ENCODE measurements at regions not wholly inside any gene's neighbourhood (a gene's known extent, or its start where the extent isn't known, plus 50 kb on each side); places are given as distances from the start of the nearest gene placed in this dataset.

DNA sequence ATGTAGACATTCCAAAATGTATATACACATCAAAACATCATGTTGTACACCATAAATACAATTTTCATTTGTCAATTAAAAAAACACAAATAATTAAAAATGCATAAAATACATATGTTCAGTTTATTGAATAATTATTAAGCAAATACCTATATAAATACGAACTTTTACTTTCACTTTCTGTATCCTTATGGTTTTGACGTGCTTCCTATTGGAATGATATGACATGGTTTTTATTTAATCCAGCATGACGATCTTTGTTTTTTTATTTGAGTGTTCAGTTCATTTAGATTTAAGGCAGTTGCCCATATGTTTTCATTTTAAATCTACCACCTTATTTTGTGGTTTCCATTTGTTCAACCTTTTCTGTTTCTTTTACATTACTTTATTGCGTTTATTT is 198.3 kb upstream of the PLET1 start:
- DNase-seq (no peak), ATAC-seq (no peak)
- Histone ChIP-seq H3K36me3 (no peaks in the 10 kb centered on the region), H3K4me1 (no peaks in the 10 kb centered on the region), H3K27ac (no peak overlapping the region), H3K27me3 (ENCODE audit: low read depth) (no peaks in the 10 kb centered on the region), H3K9me3 (no peaks in the 10 kb centered on the region), H3K4me3 (no peak overlapping the region)
- TF ChIP-seq, protein P1, sequence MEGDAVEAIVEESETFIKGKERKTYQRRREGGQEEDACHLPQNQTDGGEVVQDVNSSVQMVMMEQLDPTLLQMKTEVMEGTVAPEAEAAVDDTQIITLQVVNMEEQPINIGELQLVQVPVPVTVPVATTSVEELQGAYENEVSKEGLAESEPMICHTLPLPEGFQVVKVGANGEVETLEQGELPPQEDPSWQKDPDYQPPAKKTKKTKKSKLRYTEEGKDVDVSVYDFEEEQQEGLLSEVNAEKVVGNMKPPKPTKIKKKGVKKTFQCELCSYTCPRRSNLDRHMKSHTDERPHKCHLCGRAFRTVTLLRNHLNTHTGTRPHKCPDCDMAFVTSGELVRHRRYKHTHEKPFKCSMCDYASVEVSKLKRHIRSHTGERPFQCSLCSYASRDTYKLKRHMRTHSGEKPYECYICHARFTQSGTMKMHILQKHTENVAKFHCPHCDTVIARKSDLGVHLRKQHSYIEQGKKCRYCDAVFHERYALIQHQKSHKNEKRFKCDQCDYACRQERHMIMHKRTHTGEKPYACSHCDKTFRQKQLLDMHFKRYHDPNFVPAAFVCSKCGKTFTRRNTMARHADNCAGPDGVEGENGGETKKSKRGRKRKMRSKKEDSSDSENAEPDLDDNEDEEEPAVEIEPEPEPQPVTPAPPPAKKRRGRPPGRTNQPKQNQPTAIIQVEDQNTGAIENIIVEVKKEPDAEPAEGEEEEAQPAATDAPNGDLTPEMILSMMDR (IDR thresholded peaks at IDR 0.05): no peak
- intact Hi-C loops (cut with DNase I): no loop called here

DNA sequence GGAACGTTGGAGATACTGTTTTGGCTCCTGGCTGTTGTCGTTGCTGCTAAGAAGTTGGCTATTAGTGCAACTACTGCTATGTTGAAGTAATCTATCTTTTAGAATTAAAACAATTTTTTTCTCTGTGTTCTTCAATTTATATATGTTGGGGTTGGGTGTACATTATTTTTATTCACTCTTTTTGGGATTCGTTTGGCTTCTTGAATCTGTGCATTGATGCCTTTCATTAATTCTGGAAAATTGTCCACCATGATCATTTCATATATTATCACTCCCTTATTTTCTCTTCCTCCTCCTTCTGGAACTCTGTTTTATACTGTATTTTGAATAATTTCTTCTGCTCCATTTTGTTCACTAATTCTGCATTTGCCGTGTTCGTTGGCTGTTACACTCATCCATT is 199.5 kb upstream of the PLET1 start:
- ATAC-seq (no peak), DNase-seq (no peak)
- no peaks in the 10 kb centered on the region for H3K9me3 ChIP-seq
- no peaks in the 10 kb centered on the region for H3K36me3 ChIP-seq
- no peaks in the 10 kb centered on the region for H3K27me3 ChIP-seq (ENCODE audit: low read depth)
- no peak overlapping the region for H3K27ac ChIP-seq
- intact Hi-C loops (cut with DNase I): no loop called here
- H3K4me1 ChIP-seq: no peaks in the 10 kb centered on the region
- TF ChIP-seq, protein P1 (IDR thresholded peaks at IDR 0.05): no peak
- H3K4me3 ChIP-seq: no peak overlapping the region

DNA sequence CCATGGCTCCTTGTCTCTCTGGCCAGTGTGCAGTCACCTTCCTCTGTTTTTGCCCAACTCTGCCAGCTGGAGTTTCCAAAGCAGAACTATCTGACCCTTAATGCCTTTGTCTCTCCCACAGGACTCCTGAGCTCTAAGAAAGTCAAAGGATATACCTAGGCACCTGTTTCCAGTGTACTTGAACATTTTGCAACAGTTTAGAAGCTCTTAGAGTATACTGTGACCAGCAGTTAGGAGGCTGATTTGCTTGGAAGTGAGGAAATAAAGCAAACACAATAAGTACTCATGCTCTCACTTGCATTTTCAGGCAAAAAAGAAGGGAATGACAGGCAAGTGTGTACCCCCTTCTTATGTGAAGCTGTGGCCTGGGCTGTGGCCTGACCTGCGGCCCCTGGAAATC is 204.3 kb upstream of the PLET1 start:
- intact Hi-C loops (cut with DNase I): no loop called here
- DNase-seq (no peak), ATAC-seq (peak; percentile 76 to 82)
- Histone ChIP-seq H3K27ac (no peak overlapping the region), H3K36me3 (no peaks in the 10 kb centered on the region), H3K4me3 (no peak overlapping the region), H3K4me1 (no peaks in the 10 kb centered on the region), H3K27me3 (ENCODE audit: low read depth) (no peaks in the 10 kb centered on the region), H3K9me3 (no peaks in the 10 kb centered on the region)
- TF ChIP-seq, protein P1 (IDR thresholded peaks at IDR 0.05): no peak

DNA sequence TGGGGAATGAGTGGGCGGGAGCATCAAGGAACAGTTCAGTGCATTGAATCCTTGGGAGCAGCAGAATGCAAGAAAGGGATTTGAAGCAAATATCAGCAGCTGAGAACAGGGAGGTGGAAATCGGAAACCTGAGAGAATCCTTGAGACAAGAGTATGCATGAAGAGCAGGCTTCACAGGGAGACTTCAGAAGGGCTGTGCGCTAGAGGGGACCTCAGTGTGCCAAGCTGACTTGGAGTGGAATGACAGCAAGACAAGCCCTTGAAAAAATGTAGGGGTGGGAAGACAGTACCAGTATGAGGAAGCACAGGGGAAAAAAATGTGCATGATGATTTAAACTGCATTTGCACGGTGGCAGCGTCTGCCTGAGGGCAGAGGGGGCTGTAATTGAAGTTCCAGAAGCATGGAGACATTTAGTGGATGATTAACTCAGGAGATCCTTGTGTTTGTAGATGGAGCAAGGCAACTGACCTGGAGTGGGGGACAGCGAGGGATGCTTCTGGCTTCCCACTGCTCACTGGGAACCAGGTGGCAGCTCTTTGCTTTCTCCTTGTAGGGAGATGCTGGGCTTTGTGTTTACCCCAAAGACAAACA is 204.9 kb upstream of the PLET1 start:
- ATAC-seq (peak; percentile 18 to 53), DNase-seq (no peak)
- H3K27ac ChIP-seq: no peak overlapping the region
- H3K9me3 ChIP-seq: no peaks in the 10 kb centered on the region
- no peaks in the 10 kb centered on the region for H3K27me3 ChIP-seq (ENCODE audit: low read depth)
- H3K36me3 ChIP-seq: no peaks in the 10 kb centered on the region
- no peaks in the 10 kb centered on the region for H3K4me1 ChIP-seq
- intact Hi-C loops (cut with DNase I): no loop called here
- no peak overlapping the region for H3K4me3 ChIP-seq
- TF ChIP-seq, protein P1 (IDR thresholded peaks at IDR 0.05): no peak

DNA sequence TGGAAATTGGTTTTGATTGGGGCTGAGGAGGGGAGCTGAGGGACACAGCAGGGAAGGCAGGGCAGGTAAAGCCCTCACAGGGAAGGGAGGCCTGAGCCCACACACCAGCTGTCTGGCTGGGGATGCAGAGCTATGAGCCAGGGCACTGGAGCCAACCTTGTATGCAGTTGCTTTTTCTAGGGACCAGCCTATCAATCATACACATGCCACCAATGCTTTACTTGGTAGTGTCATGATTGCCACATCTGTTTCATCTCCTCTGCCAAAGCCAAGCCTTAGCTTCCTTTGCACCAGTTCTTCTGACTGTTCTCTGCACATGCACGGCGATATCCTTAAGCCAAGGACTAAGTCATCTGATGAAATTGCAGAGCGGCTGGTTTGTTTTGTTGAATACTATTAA is 207.1 kb upstream of the PLET1 start:
- DNase-seq (no peak), ATAC-seq (no peak)
- H3K36me3 ChIP-seq: no peaks in the 10 kb centered on the region
- no peak overlapping the region for H3K27ac ChIP-seq
- intact Hi-C loops (cut with DNase I): no loop called here
- no peak overlapping the region for H3K4me3 ChIP-seq
- peaks cover 15% of the 10 kb centered on the region for H3K27me3 ChIP-seq (ENCODE audit: low read depth)
- TF ChIP-seq, protein P1 (IDR thresholded peaks at IDR 0.05): no peak
- no peaks in the 10 kb centered on the region for H3K9me3 ChIP-seq
- H3K4me1 ChIP-seq: no peaks in the 10 kb centered on the region

DNA sequence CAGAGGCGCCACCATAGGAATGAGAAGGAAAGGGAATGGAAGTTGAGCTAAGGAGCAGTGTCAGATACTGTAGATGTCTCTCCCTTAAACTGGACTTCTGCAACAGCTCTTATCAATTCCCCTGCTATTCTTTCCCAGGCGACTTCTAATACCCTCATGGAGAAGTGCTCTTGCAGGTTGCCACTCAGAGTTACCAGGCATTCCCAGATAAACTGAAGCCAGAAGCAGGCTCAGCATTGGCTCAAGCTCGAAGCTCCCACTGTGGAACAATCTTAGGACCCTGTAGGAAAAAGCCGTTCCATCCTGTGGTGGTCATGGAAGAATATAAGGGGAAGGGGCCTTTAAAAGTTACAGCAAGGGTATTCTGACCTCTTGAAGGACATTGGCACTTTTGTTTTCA is 208.7 kb upstream of the PLET1 start:
- Histone ChIP-seq H3K4me3 (no peak overlapping the region), H3K9me3 (no peaks in the 10 kb centered on the region), H3K4me1 (no peaks in the 10 kb centered on the region), H3K36me3 (no peaks in the 10 kb centered on the region), H3K27me3 (ENCODE audit: low read depth) (peaks cover 17% of the 10 kb centered on the region), H3K27ac (no peak overlapping the region)
- DNase-seq (no peak), ATAC-seq (no peak)
- intact Hi-C loops (cut with DNase I): no loop called here
- TF ChIP-seq, protein P1 (IDR thresholded peaks at IDR 0.05): no peak

All from lower lobe of right lung (tissue), 2 donors.